HL-60 (cell line): ENCODE measurements at regions not wholly inside any gene's neighbourhood (a gene's known extent, or its start where the extent isn't known, plus 50 kb on each side); places are given as distances from the start of the nearest gene placed in this dataset.

Source experiments
- CTCF ChIP-seq: IDR thresholded peaks from one replicate; pipeline ENCODE4 v1.5.1; 2011; ENCODE audit warnings: low read length, control low read depth, inconsistent platforms; ENCODE audit not compliant: insufficient read depth
- POLR2AphosphoS5 ChIP-seq: IDR thresholded peaks from 2 replicates; pipeline ENCODE4 v1.6.1; 2012; ENCODE audit warnings: low read depth
- REST ChIP-seq: IDR thresholded peaks from 2 replicates; pipeline ENCODE4 v1.6.1; 2012; ENCODE audit warnings: low read depth; ENCODE audit not compliant: insufficient replicate concordance

- TF ChIP-seq CTCF (no peak), REST (no peak), POLR2AphosphoS5 (no peak)
Observed at GRCh38 chr13:47112205-47112902, 215.5 kb upstream of the HTR2A start.
